DOHH2 (cell line): ENCODE measurements at regions not wholly inside any gene's neighbourhood (a gene's known extent, or its start where the extent isn't known, plus 50 kb on each side); places are given as distances from the start of the nearest gene placed in this dataset.
"Not testable (repeated sequence)": the region's sequence is repeated elsewhere in the genome, so short reads cannot be mapped to it uniquely, and the experiment has no call there.

Experiments
- CTCF ChIP-seq: fragments of 200-600 bp; sonication (generic); IDR thresholded peaks from one replicate; pipeline ENCODE4 v1.5.1; 2014; ENCODE audit warnings: antibody characterized with exemption, mild to moderate bottlenecking, low read depth, low read length; ENCODE audit not compliant: poor library complexity, severe bottlenecking
- EZH2phosphoT487 ChIP-seq: fragments of 200-600 bp; sonication (generic); IDR thresholded peaks from 2 replicates; pipeline ENCODE4 v1.6.1; 2017; ENCODE audit warnings: borderline replicate concordance, mild to moderate bottlenecking, antibody characterized with exemption, low read length, moderate library complexity, mixed read lengths

GRCh38 chr2:87634971-87635650, 112.8 kb upstream of the PLGLB2 start:
- TF ChIP-seq CTCF, EZH2phosphoT487: not testable (repeated sequence)
